Activated CD8-positive, alpha-beta memory T cell treated with anti-CD3 and anti-CD28 coated beads, Interleukin-2, amount 10 ng/mL, durations not matched to agents 7 days and 5 days (primary cell): ENCODE measurements at regions not wholly inside any gene's neighbourhood (a gene's known extent, or its start where the extent isn't known, plus 50 kb on each side); places are given as distances from the start of the nearest gene placed in this dataset.

Source experiments
- ATAC-seq: fragments of 150-1000 bp; cut with Tn5 transposase; one replicate; pipeline ENCODE4 v1.10.0; 2021; ENCODE audit warnings: moderate library complexity
- CTCF ChIA-PET: fragments of 350-600 bp; sonication (Branson Sonifier 250); formaldehyde crosslinking; loops from one replicate; lab custom pipeline; 2021; ENCODE audit warnings: antibody characterized with exemption; lab: Charles Lee
- DNase-seq: peaks from one replicate; pipeline ENCODE4 v3.0.0-alpha.2; 2020
- H3K27ac Mint-ChIP-seq: one replicate; pipeline ENCODE4 v1.8.0; 2021; ENCODE audit warnings: mild to moderate bottlenecking, mixed read lengths
- H3K27me3 Mint-ChIP-seq: one replicate; pipeline ENCODE4 v1.8.0; 2021; ENCODE audit warnings: mixed read lengths
- H3K36me3 Mint-ChIP-seq: one replicate; pipeline ENCODE4 v1.8.0; 2021; ENCODE audit warnings: mild to moderate bottlenecking, mixed read lengths
- H3K4me1 Mint-ChIP-seq: one replicate; pipeline ENCODE4 v1.8.0; 2021; ENCODE audit warnings: mixed read lengths
- H3K4me3 Mint-ChIP-seq: one replicate; pipeline ENCODE4 v1.8.0; 2021; ENCODE audit warnings: mild to moderate bottlenecking, moderate library complexity, mixed read lengths
- H3K9me3 Mint-ChIP-seq: one replicate; pipeline ENCODE4 v1.8.0; 2022; ENCODE audit warnings: low read depth, mixed read lengths

GRCh38 chr14:31962920-31963319 is 114.2 kb upstream of the ARHGAP5 start:
- H3K27me3 Mint-ChIP-seq = no peaks in the 10 kb centered on the region
- no peak overlapping the region for H3K4me3 Mint-ChIP-seq
- DNase-seq (no peak), ATAC-seq (no peak)
- CTCF ChIA-PET = no interaction called here
- no peak overlapping the region for H3K27ac Mint-ChIP-seq
- H3K36me3 Mint-ChIP-seq = no peaks in the 10 kb centered on the region
- H3K4me1 Mint-ChIP-seq = peaks cover 3% of the 10 kb centered on the region
- no peaks in the 10 kb centered on the region for H3K9me3 Mint-ChIP-seq

GRCh38 chr14:31963587-31963986 is 113.5 kb upstream of the ARHGAP5 start:
- CTCF ChIA-PET = no interaction called here
- no peaks in the 10 kb centered on the region for H3K36me3 Mint-ChIP-seq

GRCh38 chr14:31964490-31964889 is 112.6 kb upstream of the ARHGAP5 start:
- no peak for DNase-seq
- Mint-ChIP-seq H3K4me1 (peaks cover 3% of the 10 kb centered on the region), H3K4me3 (no peak overlapping the region), H3K36me3 (no peaks in the 10 kb centered on the region), H3K27ac (no peak overlapping the region), H3K9me3 (no peaks in the 10 kb centered on the region), H3K27me3 (peaks cover 6% of the 10 kb centered on the region)
- CTCF ChIA-PET = no interaction called here
- no peak for ATAC-seq

More at GRCh38 chr14:31963587-31963986, 113.5 kb upstream of the ARHGAP5 start:
- DNase-seq (no peak), ATAC-seq (no peak)
- H3K9me3 Mint-ChIP-seq = no peaks in the 10 kb centered on the region
- H3K4me1 Mint-ChIP-seq = peaks cover 3% of the 10 kb centered on the region
- H3K4me3 Mint-ChIP-seq = no peak overlapping the region
- H3K27ac Mint-ChIP-seq = no peak overlapping the region
- H3K27me3 Mint-ChIP-seq = no peaks in the 10 kb centered on the region

- H3K27me3 Mint-ChIP-seq = peaks cover 6% of the 10 kb centered on the region
- H3K4me1 Mint-ChIP-seq = peaks cover 3% of the 10 kb centered on the region
- H3K36me3 Mint-ChIP-seq = no peaks in the 10 kb centered on the region
- CTCF ChIA-PET = no interaction called here
- no peak overlapping the region for H3K4me3 Mint-ChIP-seq
- no peaks in the 10 kb centered on the region for H3K9me3 Mint-ChIP-seq
- no peak for DNase-seq
- H3K27ac Mint-ChIP-seq = no peak overlapping the region
- ATAC-seq = no peak
Observed at GRCh38 chr14:31965071-31965734, 111.9 kb upstream of the ARHGAP5 start.

- ATAC-seq (no peak), DNase-seq (no peak)
- Mint-ChIP-seq H3K27ac (no peak overlapping the region), H3K36me3 (no peaks in the 10 kb centered on the region), H3K4me3 (no peak overlapping the region), H3K9me3 (no peaks in the 10 kb centered on the region), H3K27me3 (peaks cover 6% of the 10 kb centered on the region), H3K4me1 (peaks cover 3% of the 10 kb centered on the region)
- CTCF ChIA-PET = no interaction called here
Observed at GRCh38 chr14:31965735-31966598, 111.1 kb upstream of the ARHGAP5 start.

- ATAC-seq (no peak), DNase-seq (no peak)
- Mint-ChIP-seq H3K36me3 (no peaks in the 10 kb centered on the region), H3K27me3 (peaks cover 6% of the 10 kb centered on the region), H3K27ac (no peak overlapping the region), H3K9me3 (peaks cover 2% of the 10 kb centered on the region), H3K4me1 (peaks cover 3% of the 10 kb centered on the region), H3K4me3 (no peak overlapping the region)
- CTCF ChIA-PET = no interaction called here
Observed at GRCh38 chr14:31966896-31967668, 110.0 kb upstream of the ARHGAP5 start.

- H3K27me3 Mint-ChIP-seq = peaks cover 6% of the 10 kb centered on the region
- CTCF ChIA-PET = no interaction called here
- no peak for ATAC-seq
- H3K9me3 Mint-ChIP-seq = peaks cover 2% of the 10 kb centered on the region
- no peak for DNase-seq
- H3K27ac Mint-ChIP-seq = no peak overlapping the region
- no peaks in the 10 kb centered on the region for H3K36me3 Mint-ChIP-seq
- peaks cover 3% of the 10 kb centered on the region for H3K4me1 Mint-ChIP-seq
- H3K4me3 Mint-ChIP-seq = no peak overlapping the region
Observed at GRCh38 chr14:31967669-31967975, 109.5 kb upstream of the ARHGAP5 start.

GRCh38 chr14:31968107-31968810 is 108.8 kb upstream of the ARHGAP5 start:
- no peak for ATAC-seq
- Mint-ChIP-seq H3K27ac (no peak overlapping the region), H3K36me3 (no peaks in the 10 kb centered on the region), H3K4me1 (peaks cover 3% of the 10 kb centered on the region), H3K27me3 (peaks cover 6% of the 10 kb centered on the region), H3K9me3 (peaks cover 2% of the 10 kb centered on the region), H3K4me3 (no peak overlapping the region)
- no peak for DNase-seq
- CTCF ChIA-PET = no interaction called here

- peaks cover 2% of the 10 kb centered on the region for H3K9me3 Mint-ChIP-seq
- no peak overlapping the region for H3K27ac Mint-ChIP-seq
- ATAC-seq (no peak), DNase-seq (no peak)
- H3K36me3 Mint-ChIP-seq = no peaks in the 10 kb centered on the region
- CTCF ChIA-PET = no interaction called here
- H3K4me3 Mint-ChIP-seq = no peak overlapping the region
- peaks cover 3% of the 10 kb centered on the region for H3K4me1 Mint-ChIP-seq
- H3K27me3 Mint-ChIP-seq = peaks cover 6% of the 10 kb centered on the region
Observed at GRCh38 chr14:31968956-31969698, 108.0 kb upstream of the ARHGAP5 start.

GRCh38 chr14:31969699-31970240 is 107.3 kb upstream of the ARHGAP5 start:
- Mint-ChIP-seq H3K4me3 (no peak overlapping the region), H3K9me3 (peaks cover 2% of the 10 kb centered on the region), H3K27me3 (peaks cover 6% of the 10 kb centered on the region), H3K4me1 (peaks cover 3% of the 10 kb centered on the region), H3K36me3 (no peaks in the 10 kb centered on the region), H3K27ac (no peak overlapping the region)
- ATAC-seq = no peak
- no peak for DNase-seq
- CTCF ChIA-PET = no interaction called here

GRCh38 chr14:31970744-31971143 is 106.4 kb upstream of the ARHGAP5 start:
- Mint-ChIP-seq H3K27me3 (peaks cover 6% of the 10 kb centered on the region), H3K9me3 (peaks cover 2% of the 10 kb centered on the region), H3K36me3 (no peaks in the 10 kb centered on the region), H3K4me1 (peaks cover 3% of the 10 kb centered on the region), H3K27ac (no peak overlapping the region), H3K4me3 (no peak overlapping the region)
- DNase-seq (no peak), ATAC-seq (no peak)
- CTCF ChIA-PET = no interaction called here

GRCh38 chr14:31971612-31972011 is 105.5 kb upstream of the ARHGAP5 start:
- Mint-ChIP-seq H3K9me3 (peaks cover 2% of the 10 kb centered on the region), H3K4me3 (no peak overlapping the region), H3K36me3 (no peaks in the 10 kb centered on the region), H3K27ac (no peak overlapping the region), H3K4me1 (no peaks in the 10 kb centered on the region), H3K27me3 (peaks cover 6% of the 10 kb centered on the region)
- CTCF ChIA-PET = interaction anchor here (1.3 kb wide), 1 partner anchor 45 kb away, joined by 4 read pairs; no protein-coding TSS in a partner anchor
- no peak for DNase-seq
- ATAC-seq = no peak
